Neural cell (in vitro differentiated cells): ENCODE measurements at regions not wholly inside any gene's neighbourhood (a gene's known extent, or its start where the extent isn't known, plus 50 kb on each side); places are given as distances from the start of the nearest gene placed in this dataset.

Source experiments
- H2AFZ ChIP-seq: fragments of 200-600, 300-800 bp; sonication (generic), shearing (Covaris generic); 2 replicates; pipeline ENCODE4 v1.6.0; 2014; ENCODE audit warnings: low read depth, mild to moderate bottlenecking, antibody characterized with exemption, low read length, moderate library complexity
- H3F3A ChIP-seq: fragments of 200-600 bp; shearing (Covaris generic); 2 replicates; pipeline ENCODE4 v1.6.1; 2016; ENCODE audit warnings: mild to moderate bottlenecking, moderate library complexity, mixed read lengths, antibody characterized with exemption, low read length; ENCODE audit not compliant: insufficient read depth, poor library complexity, severe bottlenecking
- H3K27ac ChIP-seq: fragments of 200-600, 300-800 bp; sonication (generic), shearing (Covaris generic); 2 replicates; pipeline ENCODE4 v1.5.1; 2014; ENCODE audit warnings: mild to moderate bottlenecking, low read length, moderate library complexity
- H3K27me3 ChIP-seq: fragments of 300-800, 200-600 bp; sonication (generic), shearing (Covaris generic); 2 replicates; pipeline ENCODE4 v1.6.0; 2014; ENCODE audit warnings: mild to moderate bottlenecking, low read depth, low read length, moderate library complexity; ENCODE audit not compliant: insufficient read depth
- H3K36me3 ChIP-seq: fragments of 300-800, 200-600 bp; sonication (generic), shearing (Covaris generic); 2 replicates; pipeline ENCODE4 v1.5.1; 2014; ENCODE audit warnings: mild to moderate bottlenecking, antibody characterized with exemption, low read length, moderate library complexity; ENCODE audit not compliant: insufficient read depth
- H3K4me2 ChIP-seq: fragments of 300-800, 200-600 bp; sonication (generic), shearing (Covaris generic); 2 replicates; pipeline ENCODE4 v1.6.0; 2014; ENCODE audit warnings: mild to moderate bottlenecking, low read length
- H3K4me3 ChIP-seq: fragments of 300-800, 200-600 bp; sonication (generic), shearing (Covaris generic); 2 replicates; pipeline ENCODE4 v1.5.1; 2014; ENCODE audit warnings: mild to moderate bottlenecking, low read length, moderate library complexity
- H3K79me2 ChIP-seq: fragments of 200-600 bp; shearing (Covaris generic); replicated peaks from 2 replicates; pipeline ENCODE4 v1.6.0; 2014; ENCODE audit warnings: mild to moderate bottlenecking, low read length, moderate library complexity; ENCODE audit not compliant: insufficient read depth
- H3K9ac ChIP-seq: fragments of 300-800, 200-600 bp; sonication (generic), shearing (Covaris generic); 2 replicates; pipeline ENCODE4 v1.6.1; 2016; ENCODE audit warnings: mild to moderate bottlenecking, low read length, mixed read lengths
- H3K9me2 ChIP-seq: fragments of 200-600 bp; shearing (Covaris generic); 2 replicates; pipeline ENCODE4 v1.6.1; 2016; ENCODE audit warnings: mild to moderate bottlenecking, low read length, mixed read lengths; ENCODE audit not compliant: insufficient read depth
- H3K9me3 ChIP-seq: fragments of 200-600, 300-800 bp; sonication (generic), shearing (Covaris generic); 2 replicates; pipeline ENCODE4 v1.6.1; 2016; ENCODE audit warnings: mild to moderate bottlenecking, mixed run types, low read length, moderate library complexity, mixed read lengths
- H4K20me1 ChIP-seq: fragments of 200-600 bp; shearing (Covaris generic); 2 replicates; pipeline ENCODE4 v1.6.1; 2016; ENCODE audit warnings: mild to moderate bottlenecking, mixed run types; ENCODE audit not compliant: insufficient read depth
- CTCF ChIP-seq: fragments of 450-650 bp; IDR thresholded peaks from 2 replicates; pipeline ENCODE4 v1.5.1; 2014; ENCODE audit warnings: antibody characterized with exemption, mild to moderate bottlenecking, moderate library complexity; ENCODE audit not compliant: poor library complexity, severe bottlenecking
- EZH2 ChIP-seq: fragments of 200-600, 300-800 bp; shearing (Covaris generic), sonication (generic); IDR thresholded peaks from 2 replicates; pipeline ENCODE4 v1.6.1; 2014; ENCODE audit warnings: antibody characterized with exemption, low read length, borderline replicate concordance, mild to moderate bottlenecking; ENCODE audit not compliant: insufficient read depth, poor library complexity, severe bottlenecking
- MXI1 ChIP-seq: fragments of 450-650 bp; conservative IDR thresholded peaks from 2 replicates; pipeline ENCODE4 v1.6.1; 2014; ENCODE audit warnings: antibody characterized with exemption, mild to moderate bottlenecking; ENCODE audit not compliant: poor library complexity, severe bottlenecking
- POLR2AphosphoS5 ChIP-seq: IDR thresholded peaks from 2 replicates; pipeline ENCODE4 v1.6.1; 2012
- RAD21 ChIP-seq: fragments of 450-650 bp; conservative IDR thresholded peaks from 2 replicates; pipeline ENCODE4 v1.6.1; 2014; ENCODE audit warnings: antibody characterized with exemption, mild to moderate bottlenecking, moderate library complexity
- REST ChIP-seq: IDR thresholded peaks from 2 replicates; pipeline ENCODE4 v1.6.1; 2012; ENCODE audit warnings: borderline replicate concordance
- SMC3 ChIP-seq: fragments of 450-650 bp; conservative IDR thresholded peaks from 2 replicates; pipeline ENCODE4 v1.6.1; 2014; ENCODE audit warnings: antibody characterized with exemption, mild to moderate bottlenecking, moderate library complexity; ENCODE audit not compliant: poor library complexity
- TAF1 ChIP-seq: IDR thresholded peaks from 2 replicates; pipeline ENCODE4 v1.6.1; 2012; ENCODE audit warnings: low read depth

- H3K4me2 ChIP-seq: no peak overlapping the region
These were observed 145.2 kb downstream of the FOXD2 start for GRCh38 chr1:47582891-47583608.

GRCh38 chr1:47584249-47584648 is 146.4 kb downstream of the FOXD2 start:
- Histone ChIP-seq H3K79me2 (no peaks in the 10 kb centered on the region), H3K27ac (no peak overlapping the region), H3K27me3 (no peaks in the 10 kb centered on the region), H3K9ac (no peak overlapping the region), H3K9me3 (no peaks in the 10 kb centered on the region), H3K9me2 (no peaks in the 10 kb centered on the region), H2AFZ (no peak overlapping the region), H3K4me3 (no peak overlapping the region), H4K20me1 (no peaks in the 10 kb centered on the region), H3K4me2 (no peak overlapping the region), H3K36me3 (no peaks in the 10 kb centered on the region), H3F3A (no peaks in the 10 kb centered on the region)
- TF ChIP-seq TAF1: no peak
- TF ChIP-seq EZH2: no peak
- TF ChIP-seq POLR2AphosphoS5: no peak
- no peak for TF ChIP-seq REST
- TF ChIP-seq MXI1: no peak
- TF ChIP-seq SMC3: no peak
- TF ChIP-seq CTCF: no peak

More at GRCh38 chr1:47582891-47583608, 145.2 kb downstream of the FOXD2 start:
- H3K9ac ChIP-seq: no peak overlapping the region
- H3K36me3 ChIP-seq: no peaks in the 10 kb centered on the region
- H3K9me2 ChIP-seq: no peaks in the 10 kb centered on the region
- H3K79me2 ChIP-seq: no peaks in the 10 kb centered on the region
- H3K27ac ChIP-seq: no peak overlapping the region
- no peaks in the 10 kb centered on the region for H3F3A ChIP-seq
- no peak overlapping the region for H2AFZ ChIP-seq
- H3K9me3 ChIP-seq: no peaks in the 10 kb centered on the region
- H3K4me3 ChIP-seq: no peak overlapping the region
- H4K20me1 ChIP-seq: no peaks in the 10 kb centered on the region
- TF ChIP-seq REST: no peak
- no peak for TF ChIP-seq EZH2
- no peak for TF ChIP-seq POLR2AphosphoS5
- no peak for TF ChIP-seq RAD21
- TF ChIP-seq MXI1: no peak
- no peaks in the 10 kb centered on the region for H3K27me3 ChIP-seq
